AG04449 (cell line): ENCODE measurements at regions not wholly inside any gene's neighbourhood (a gene's known extent, or its start where the extent isn't known, plus 50 kb on each side); places are given as distances from the start of the nearest gene placed in this dataset.

Experiments
- CTCF ChIA-PET: fragments of 350-600 bp; formaldehyde crosslinking; extraction: SDS; loops from one replicate; lab custom pipeline; 2021; ENCODE audit warnings: antibody characterized with exemption; lab: Yijun Ruan, JAX
- POLR2A ChIA-PET: fragments of 400-600, 350-600 bp; formaldehyde crosslinking; extraction: SDS; loops from one replicate; lab custom pipeline; 2020; ENCODE audit warnings: antibody characterized with exemption, inconsistent platforms; lab: Yijun Ruan, JAX
- DNase-seq: peaks from one replicate; pipeline ENCODE4 v3.0.0-alpha.2; 2010; ENCODE audit warnings: low read depth, low spot score
- H3K4me3 ChIP-seq: 2 replicates; pipeline ENCODE4 v1.5.1; 2011; ENCODE audit warnings: low read depth, mild to moderate bottlenecking, control low read depth, low read length
- TF ChIP-seq, protein P1 (sequence below): IDR thresholded peaks from one replicate; pipeline ENCODE4 v1.5.1; 2011; ENCODE audit warnings: mild to moderate bottlenecking, moderate library complexity, low read length, control low read depth, inconsistent platforms; ENCODE audit not compliant: insufficient read depth; ENCODE audit errors: missing control alignments

GRCh38 chr14:40894846-40895245, 711.8 kb upstream of the LRFN5 start:
- ChIA-PET CTCF (no interaction called here), POLR2A (no interaction called here)

DNA sequence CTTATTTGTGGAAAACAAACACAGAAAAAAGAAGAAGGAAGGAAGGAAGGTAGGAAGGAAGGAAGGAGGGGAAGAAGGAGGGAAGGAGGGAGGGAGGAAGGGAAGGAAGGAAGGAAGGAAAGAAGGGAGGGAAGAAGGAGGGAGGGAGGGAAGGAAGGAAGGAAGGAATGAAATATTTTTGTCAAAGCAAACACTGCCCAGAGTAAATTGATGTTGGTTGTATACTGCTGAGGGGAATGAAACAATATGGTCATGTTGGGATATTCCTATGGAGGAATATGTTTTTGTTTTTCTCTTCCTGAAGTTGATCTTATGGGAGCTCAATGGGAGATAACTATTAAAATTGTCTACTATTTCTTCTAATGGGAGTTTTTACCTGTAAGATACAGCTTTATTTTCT, 717.5 kb upstream of the LRFN5 start:
- H3K4me3 ChIP-seq: no peak overlapping the region
- CTCF ChIA-PET: no interaction called here
- DNase-seq: no peak
- POLR2A ChIA-PET: no interaction called here
- TF ChIP-seq, protein P1, sequence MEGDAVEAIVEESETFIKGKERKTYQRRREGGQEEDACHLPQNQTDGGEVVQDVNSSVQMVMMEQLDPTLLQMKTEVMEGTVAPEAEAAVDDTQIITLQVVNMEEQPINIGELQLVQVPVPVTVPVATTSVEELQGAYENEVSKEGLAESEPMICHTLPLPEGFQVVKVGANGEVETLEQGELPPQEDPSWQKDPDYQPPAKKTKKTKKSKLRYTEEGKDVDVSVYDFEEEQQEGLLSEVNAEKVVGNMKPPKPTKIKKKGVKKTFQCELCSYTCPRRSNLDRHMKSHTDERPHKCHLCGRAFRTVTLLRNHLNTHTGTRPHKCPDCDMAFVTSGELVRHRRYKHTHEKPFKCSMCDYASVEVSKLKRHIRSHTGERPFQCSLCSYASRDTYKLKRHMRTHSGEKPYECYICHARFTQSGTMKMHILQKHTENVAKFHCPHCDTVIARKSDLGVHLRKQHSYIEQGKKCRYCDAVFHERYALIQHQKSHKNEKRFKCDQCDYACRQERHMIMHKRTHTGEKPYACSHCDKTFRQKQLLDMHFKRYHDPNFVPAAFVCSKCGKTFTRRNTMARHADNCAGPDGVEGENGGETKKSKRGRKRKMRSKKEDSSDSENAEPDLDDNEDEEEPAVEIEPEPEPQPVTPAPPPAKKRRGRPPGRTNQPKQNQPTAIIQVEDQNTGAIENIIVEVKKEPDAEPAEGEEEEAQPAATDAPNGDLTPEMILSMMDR: no peak

More at GRCh38 chr14:40894846-40895245, 711.8 kb upstream of the LRFN5 start:
- no peak for DNase-seq
- H3K4me3 ChIP-seq: no peak overlapping the region
- TF ChIP-seq, protein P1: no peak

DNA sequence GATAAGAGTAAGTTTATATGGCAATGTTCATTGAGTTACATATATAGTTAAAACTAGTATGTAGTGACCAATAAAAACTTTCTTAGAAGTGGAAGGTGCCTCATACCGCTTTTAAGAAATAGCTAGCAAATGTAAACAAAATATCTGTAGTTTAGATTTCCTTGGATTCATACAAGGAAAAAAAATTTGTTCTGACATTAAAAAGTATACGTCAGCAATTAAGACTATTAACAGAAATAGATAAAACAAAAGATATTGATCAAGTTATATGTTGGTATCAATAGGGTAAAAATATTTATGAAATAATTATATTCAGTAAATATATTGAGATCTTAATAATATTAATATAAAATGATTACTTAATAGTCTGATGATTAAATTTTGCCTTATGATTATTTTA, 718.8 kb upstream of the LRFN5 start:
- TF ChIP-seq, protein P1: no peak
- no peak overlapping the region for H3K4me3 ChIP-seq
- ChIA-PET POLR2A (no interaction called here), CTCF (no interaction called here)
- no peak for DNase-seq

DNA sequence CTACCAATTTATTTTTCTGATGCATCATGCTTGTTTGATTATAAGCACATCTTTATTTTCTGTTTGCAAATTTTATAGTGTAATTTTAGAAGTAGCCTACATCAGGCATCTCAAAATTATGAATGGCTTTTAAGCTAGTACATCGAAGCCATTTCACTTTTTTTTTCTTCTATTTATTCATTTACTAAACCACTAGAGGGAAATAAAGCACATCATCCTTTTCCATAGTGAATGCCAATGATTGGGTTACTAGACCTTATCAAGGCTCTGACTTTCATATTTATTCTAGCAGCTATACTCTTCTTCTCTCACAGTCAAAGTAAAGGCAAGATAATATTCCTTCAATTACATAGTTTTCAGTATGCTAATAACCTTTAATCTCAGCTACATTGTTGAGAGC, 736.4 kb upstream of the LRFN5 start:
- DNase-seq: no peak
- H3K4me3 ChIP-seq: no peak overlapping the region
- POLR2A ChIA-PET: no interaction called here
- TF ChIP-seq, protein P1: no peak
- CTCF ChIA-PET: no interaction called here

GRCh38 chr14:40859055-40859454, 747.6 kb upstream of the LRFN5 start:
- ChIA-PET POLR2A (no interaction called here), CTCF (no interaction called here)
- DNase-seq: no peak
- TF ChIP-seq, protein P1: no peak
- H3K4me3 ChIP-seq: no peak overlapping the region

DNA sequence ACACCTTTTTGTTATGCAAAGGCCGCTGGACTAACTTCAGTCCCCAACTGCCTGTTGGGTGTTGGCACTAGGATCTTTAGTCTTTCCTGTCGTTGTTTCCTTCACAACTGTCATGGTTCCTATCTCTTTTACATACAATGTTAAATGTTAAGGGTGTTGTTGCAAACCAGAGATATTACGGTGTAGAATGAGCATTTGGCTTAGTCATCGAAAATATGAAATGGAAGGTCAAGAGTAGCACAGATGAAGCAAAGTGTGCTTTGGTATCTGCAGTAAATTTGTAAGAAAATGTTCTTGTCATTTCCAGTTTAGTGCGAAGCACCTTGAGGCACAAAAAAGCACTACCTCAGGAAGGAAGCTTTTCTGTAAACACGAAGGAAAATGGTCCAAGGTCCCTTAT, 751.3 kb upstream of the LRFN5 start:
- TF ChIP-seq, protein P1: no peak
- ChIA-PET CTCF (no interaction called here), POLR2A (no interaction called here)
- no peak for DNase-seq
- H3K4me3 ChIP-seq: no peak overlapping the region
